WTC11 (cell line): ENCODE measurements at regions not wholly inside any gene's neighbourhood (a gene's known extent, or its start where the extent isn't known, plus 50 kb on each side); places are given as distances from the start of the nearest gene placed in this dataset.

Source experiments
- CBFB ChIP-seq: sonication (generic); formaldehyde crosslinking; IDR thresholded peaks from 2 replicates; pipeline ENCODE4 v1.8.1; 2022; ENCODE audit warnings: mild to moderate bottlenecking, low read depth, missing genetic modification reagents
- CTCF ChIP-seq: fragments of 200-600 bp; IDR thresholded peaks from 2 replicates; pipeline ENCODE4 v1.8.0; 2022; ENCODE audit warnings: antibody characterized with exemption
- E2F4 ChIP-seq: sonication (generic); formaldehyde crosslinking; IDR thresholded peaks from 2 replicates; pipeline ENCODE4 v1.8.1; 2022; ENCODE audit warnings: low read depth, mild to moderate bottlenecking, moderate library complexity, missing genetic modification reagents, borderline replicate concordance
- FOXP4 ChIP-seq: sonication (generic); formaldehyde crosslinking; IDR thresholded peaks from 2 replicates; pipeline ENCODE4 v1.8.0; 2022; ENCODE audit warnings: mild to moderate bottlenecking, missing genetic modification reagents
- HMGXB4 ChIP-seq: sonication (generic); formaldehyde crosslinking; IDR thresholded peaks from 2 replicates; pipeline ENCODE4 v1.8.1; 2023; ENCODE audit warnings: mild to moderate bottlenecking, moderate library complexity, missing genetic modification reagents
- MAX ChIP-seq: sonication (generic); formaldehyde crosslinking; IDR thresholded peaks from 2 replicates; pipeline ENCODE4 v1.8.0; 2022; ENCODE audit warnings: mild to moderate bottlenecking, missing genetic modification reagents
- NFYB ChIP-seq: sonication (generic); formaldehyde crosslinking; conservative IDR thresholded peaks from 2 replicates; pipeline ENCODE4 v1.8.0; 2022; ENCODE audit warnings: low read depth, missing genetic modification reagents
- ZNF423 ChIP-seq: fragments of 250-450 bp; sonication (Bioruptor Pico); IDR thresholded peaks from 2 replicates; pipeline ENCODE4 v2.1.2; 2022; ENCODE audit warnings: mild to moderate bottlenecking, moderate library complexity
- TF ChIP-seq, protein P1 (sequence below): sonication (generic); formaldehyde crosslinking; IDR thresholded peaks from 2 replicates; pipeline ENCODE4 v1.8.1; 2022; ENCODE audit warnings: mild to moderate bottlenecking, missing genetic modification reagents, moderate library complexity, borderline replicate concordance
- TF ChIP-seq, protein P2 (sequence below): sonication (generic); formaldehyde crosslinking; IDR thresholded peaks from 2 replicates; pipeline ENCODE4 v1.8.0; 2022; ENCODE audit warnings: mild to moderate bottlenecking, missing genetic modification reagents
- TF ChIP-seq, protein P3 (sequence below): sonication (generic); formaldehyde crosslinking; IDR thresholded peaks from 2 replicates; pipeline ENCODE4 v1.8.0; 2023; ENCODE audit warnings: mild to moderate bottlenecking, missing genetic modification reagents
- TF ChIP-seq, protein P4 (sequence below): sonication (generic); formaldehyde crosslinking; IDR thresholded peaks from 2 replicates; pipeline ENCODE4 v1.8.1; 2023; ENCODE audit warnings: mild to moderate bottlenecking, missing genetic modification reagents, moderate library complexity

DNA sequence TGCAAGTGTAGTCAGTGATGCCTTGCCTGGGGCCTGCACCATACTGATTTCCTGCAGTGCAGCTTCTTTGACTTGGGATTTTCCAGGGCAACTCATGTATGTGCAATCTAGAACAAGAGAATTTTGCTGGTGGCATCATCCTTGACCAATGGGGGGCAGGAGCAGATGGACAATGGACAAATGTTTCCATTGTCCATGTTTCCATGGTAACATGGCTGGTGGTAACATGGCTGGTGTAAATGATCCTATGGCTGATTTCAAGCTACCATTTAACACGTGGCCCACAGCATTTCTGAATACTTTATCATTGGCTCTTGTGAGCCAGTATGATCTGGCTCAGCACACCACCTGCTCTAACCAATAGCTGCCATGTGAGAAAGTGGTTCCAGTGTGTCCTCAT is 130.1 kb upstream of the OSMR start:
- no peak for TF ChIP-seq MAX (CRISPR knock-in tag)
- TF ChIP-seq, protein P1, sequence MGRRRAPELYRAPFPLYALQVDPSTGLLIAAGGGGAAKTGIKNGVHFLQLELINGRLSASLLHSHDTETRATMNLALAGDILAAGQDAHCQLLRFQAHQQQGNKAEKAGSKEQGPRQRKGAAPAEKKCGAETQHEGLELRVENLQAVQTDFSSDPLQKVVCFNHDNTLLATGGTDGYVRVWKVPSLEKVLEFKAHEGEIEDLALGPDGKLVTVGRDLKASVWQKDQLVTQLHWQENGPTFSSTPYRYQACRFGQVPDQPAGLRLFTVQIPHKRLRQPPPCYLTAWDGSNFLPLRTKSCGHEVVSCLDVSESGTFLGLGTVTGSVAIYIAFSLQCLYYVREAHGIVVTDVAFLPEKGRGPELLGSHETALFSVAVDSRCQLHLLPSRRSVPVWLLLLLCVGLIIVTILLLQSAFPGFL (CRISPR knock-in tag): no peak
- no peak for TF ChIP-seq CBFB
- TF ChIP-seq, protein P2, sequence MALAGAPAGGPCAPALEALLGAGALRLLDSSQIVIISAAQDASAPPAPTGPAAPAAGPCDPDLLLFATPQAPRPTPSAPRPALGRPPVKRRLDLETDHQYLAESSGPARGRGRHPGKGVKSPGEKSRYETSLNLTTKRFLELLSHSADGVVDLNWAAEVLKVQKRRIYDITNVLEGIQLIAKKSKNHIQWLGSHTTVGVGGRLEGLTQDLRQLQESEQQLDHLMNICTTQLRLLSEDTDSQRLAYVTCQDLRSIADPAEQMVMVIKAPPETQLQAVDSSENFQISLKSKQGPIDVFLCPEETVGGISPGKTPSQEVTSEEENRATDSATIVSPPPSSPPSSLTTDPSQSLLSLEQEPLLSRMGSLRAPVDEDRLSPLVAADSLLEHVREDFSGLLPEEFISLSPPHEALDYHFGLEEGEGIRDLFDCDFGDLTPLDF (CRISPR knock-in tag): no peak
- TF ChIP-seq CTCF: no peak
- TF ChIP-seq E2F4 (CRISPR knock-in tag): no peak
- TF ChIP-seq HMGXB4 (CRISPR knock-in tag): no peak
- TF ChIP-seq, protein P3, sequence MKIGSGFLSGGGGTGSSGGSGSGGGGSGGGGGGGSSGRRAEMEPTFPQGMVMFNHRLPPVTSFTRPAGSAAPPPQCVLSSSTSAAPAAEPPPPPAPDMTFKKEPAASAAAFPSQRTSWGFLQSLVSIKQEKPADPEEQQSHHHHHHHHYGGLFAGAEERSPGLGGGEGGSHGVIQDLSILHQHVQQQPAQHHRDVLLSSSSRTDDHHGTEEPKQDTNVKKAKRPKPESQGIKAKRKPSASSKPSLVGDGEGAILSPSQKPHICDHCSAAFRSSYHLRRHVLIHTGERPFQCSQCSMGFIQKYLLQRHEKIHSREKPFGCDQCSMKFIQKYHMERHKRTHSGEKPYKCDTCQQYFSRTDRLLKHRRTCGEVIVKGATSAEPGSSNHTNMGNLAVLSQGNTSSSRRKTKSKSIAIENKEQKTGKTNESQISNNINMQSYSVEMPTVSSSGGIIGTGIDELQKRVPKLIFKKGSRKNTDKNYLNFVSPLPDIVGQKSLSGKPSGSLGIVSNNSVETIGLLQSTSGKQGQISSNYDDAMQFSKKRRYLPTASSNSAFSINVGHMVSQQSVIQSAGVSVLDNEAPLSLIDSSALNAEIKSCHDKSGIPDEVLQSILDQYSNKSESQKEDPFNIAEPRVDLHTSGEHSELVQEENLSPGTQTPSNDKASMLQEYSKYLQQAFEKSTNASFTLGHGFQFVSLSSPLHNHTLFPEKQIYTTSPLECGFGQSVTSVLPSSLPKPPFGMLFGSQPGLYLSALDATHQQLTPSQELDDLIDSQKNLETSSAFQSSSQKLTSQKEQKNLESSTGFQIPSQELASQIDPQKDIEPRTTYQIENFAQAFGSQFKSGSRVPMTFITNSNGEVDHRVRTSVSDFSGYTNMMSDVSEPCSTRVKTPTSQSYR (CRISPR knock-in tag): no peak
- TF ChIP-seq FOXP4: no peak
- no peak for TF ChIP-seq NFYB (CRISPR knock-in tag)
- TF ChIP-seq, protein P4, sequence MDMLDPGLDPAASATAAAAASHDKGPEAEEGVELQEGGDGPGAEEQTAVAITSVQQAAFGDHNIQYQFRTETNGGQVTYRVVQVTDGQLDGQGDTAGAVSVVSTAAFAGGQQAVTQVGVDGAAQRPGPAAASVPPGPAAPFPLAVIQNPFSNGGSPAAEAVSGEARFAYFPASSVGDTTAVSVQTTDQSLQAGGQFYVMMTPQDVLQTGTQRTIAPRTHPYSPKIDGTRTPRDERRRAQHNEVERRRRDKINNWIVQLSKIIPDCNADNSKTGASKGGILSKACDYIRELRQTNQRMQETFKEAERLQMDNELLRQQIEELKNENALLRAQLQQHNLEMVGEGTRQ (CRISPR knock-in tag): no peak
- no peak for TF ChIP-seq ZNF423 (CRISPR knock-in tag)
